IMR-90 (cell line): ENCODE measurements at regions not wholly inside any gene's neighbourhood (a gene's known extent, or its start where the extent isn't known, plus 50 kb on each side); places are given as distances from the start of the nearest gene placed in this dataset.

Source experiments
- ATAC-seq: fragments of 200-7000 bp; cut with Tn5 transposase; 2 replicates; pipeline ENCODE4 v1.9.1; 2020; ENCODE audit warnings: low read depth, mild to moderate bottlenecking, moderate library complexity
- BruUV-seq: library from RNA; stranded (reverse); fragments of 400-500 nt; replicated peaks from 2 replicates; lab custom pipeline; 2021; lab: Mats Ljungman, UMichigan
- CTCF ChIA-PET: fragments of 300-600 bp; formaldehyde crosslinking; extraction: SDS; loops from one replicate; lab custom pipeline; 2021; ENCODE audit warnings: antibody characterized with exemption; lab: Yijun Ruan, JAX
- POLR2A ChIA-PET: fragments of 300-600 bp; sonication (Branson Sonifier 250); formaldehyde crosslinking; loops from one replicate; lab custom pipeline; 2022; ENCODE audit warnings: antibody characterized with exemption; ENCODE audit not compliant: unreplicated experiment; lab: Charles Lee
- DNase-seq: peaks from one replicate; pipeline ENCODE4 v3.0.0; 2013
- H2AFZ ChIP-seq: replicated peaks from 2 replicates; pipeline ENCODE3; 2013; ENCODE audit warnings: low read length, mild to moderate bottlenecking; ENCODE audit not compliant: poor library complexity
- H2AK5ac ChIP-seq: 2 replicates; pipeline ENCODE4 v1.6.1; 2013; ENCODE audit warnings: low read depth, low read length, inconsistent platforms
- H2AK9ac ChIP-seq: replicated peaks from 2 replicates; pipeline ENCODE3; 2013; ENCODE audit warnings: mild to moderate bottlenecking, low read depth, low read length, moderate library complexity; ENCODE audit not compliant: poor library complexity
- H2BK120ac ChIP-seq: 2 replicates; pipeline ENCODE4 v1.6.1; 2013; ENCODE audit warnings: low read depth, low read length, inconsistent platforms
- H2BK15ac ChIP-seq: 3 replicates; pipeline ENCODE4 v1.6.1; 2013; ENCODE audit warnings: low read depth, low read length, inconsistent platforms
- H2BK20ac ChIP-seq: 2 replicates; pipeline ENCODE4 v1.6.1; 2013; ENCODE audit warnings: low read depth, mild to moderate bottlenecking, inconsistent platforms, low read length, moderate library complexity
- H2BK5ac ChIP-seq: 2 replicates; pipeline ENCODE4 v1.6.1; 2013; ENCODE audit warnings: mild to moderate bottlenecking, low read depth, low read length, inconsistent platforms; ENCODE audit not compliant: poor library complexity, severe bottlenecking
- H3K14ac ChIP-seq: replicated peaks from 2 replicates; pipeline ENCODE4 v1.6.1; 2013; ENCODE audit warnings: low read depth, low read length, inconsistent platforms
- H3K18ac ChIP-seq: 2 replicates; pipeline ENCODE4 v1.6.1; 2013; ENCODE audit warnings: low read depth, low read length, control low read depth
- H3K23ac ChIP-seq: 2 replicates; pipeline ENCODE4 v1.6.1; 2013; ENCODE audit warnings: low read depth, low read length, inconsistent platforms
- H3K27ac ChIP-seq: 2 replicates; pipeline ENCODE4 v1.5.1; 2013; ENCODE audit warnings: mild to moderate bottlenecking, control low read depth, low read length; ENCODE audit not compliant: insufficient read depth
- H3K27me3 ChIP-seq: 2 replicates; pipeline ENCODE4 v1.6.1; 2013; ENCODE audit warnings: low read length; ENCODE audit not compliant: control insufficient read depth, insufficient read depth
- H3K36me3 ChIP-seq: 2 replicates; pipeline ENCODE4 v1.6.1; 2013; ENCODE audit warnings: low read length, mixed read lengths; ENCODE audit not compliant: control insufficient read depth, insufficient read depth
- H3K4ac ChIP-seq: 2 replicates; pipeline ENCODE4 v1.6.1; 2013; ENCODE audit warnings: low read depth, low read length, inconsistent platforms
- H3K4me1 ChIP-seq: 2 replicates; pipeline ENCODE4 v1.6.1; 2013; ENCODE audit warnings: low read length, mixed read lengths; ENCODE audit not compliant: control insufficient read depth, insufficient read depth
- H3K4me2 ChIP-seq: 2 replicates; pipeline ENCODE4 v1.6.1; 2013; ENCODE audit warnings: low read depth, mild to moderate bottlenecking, control low read depth, low read length, moderate library complexity
- H3K4me3 ChIP-seq: 2 replicates; pipeline ENCODE4 v1.5.1; 2013; ENCODE audit warnings: low read depth, mild to moderate bottlenecking, control low read depth, low read length, moderate library complexity; ENCODE audit not compliant: insufficient read depth
- H3K56ac ChIP-seq: 2 replicates; pipeline ENCODE4 v1.6.1; 2013; ENCODE audit warnings: low read length, inconsistent platforms; ENCODE audit not compliant: insufficient read depth; ENCODE audit errors: extremely low read depth
- H3K79me1 ChIP-seq, 2 experiments: 2 replicates each; pipeline ENCODE4 v1.6.1; 2013; ENCODE audit warnings: low read length in 2 of 2, inconsistent platforms in 1 of 2, low read depth in 1 of 2
- H3K9ac ChIP-seq: 2 replicates; pipeline ENCODE4 v1.6.1; 2013; ENCODE audit warnings: low read depth, low read length, control low read depth
- H3K9me1 ChIP-seq: 2 replicates; pipeline ENCODE4 v1.6.1; 2013; ENCODE audit warnings: low read length, inconsistent platforms; ENCODE audit not compliant: insufficient read depth
- H3K9me3 ChIP-seq: 2 replicates; pipeline ENCODE4 v1.6.1; 2013; ENCODE audit warnings: low read length; ENCODE audit not compliant: control insufficient read depth, insufficient read depth
- H4K20me1 ChIP-seq: 2 replicates; pipeline ENCODE4 v1.6.1; 2013; ENCODE audit warnings: low read length, inconsistent platforms; ENCODE audit not compliant: insufficient read depth
- H4K5ac ChIP-seq: 2 replicates; pipeline ENCODE4 v1.6.1; 2013; ENCODE audit warnings: mild to moderate bottlenecking, low read depth, low read length, control low read depth
- H4K8ac ChIP-seq, 2 experiments: 2 replicates each; pipeline ENCODE4 v1.6.1; 2013; ENCODE audit warnings: low read depth in 2 of 2, low read length in 2 of 2, control low read depth in 1 of 2, inconsistent platforms in 1 of 2
- H4K91ac ChIP-seq: 2 replicates; pipeline ENCODE4 v1.6.1; 2013; ENCODE audit warnings: low read depth, low read length, inconsistent platforms; ENCODE audit not compliant: insufficient read depth
- CEBPB ChIP-seq: IDR thresholded peaks from 2 replicates; pipeline ENCODE4 v1.6.1; 2012; ENCODE audit warnings: low read depth, low read length, improper control_type of control experiment
- CHD1 ChIP-seq: IDR thresholded peaks from 2 replicates; pipeline ENCODE4 v1.6.1; 2012; ENCODE audit warnings: low read depth, low read length, improper control_type of control experiment
- MAZ ChIP-seq: IDR thresholded peaks from 2 replicates; pipeline ENCODE4 v1.6.1; 2012; ENCODE audit warnings: low read depth, mild to moderate bottlenecking, low read length, improper control_type of control experiment, moderate library complexity, borderline replicate concordance
- NFE2L2 ChIP-seq: fragments of 150-350 bp; IDR thresholded peaks from 2 replicates; pipeline ENCODE4 v1.6.1; 2016; ENCODE audit warnings: low read depth, mild to moderate bottlenecking, low read length
- RFX5 ChIP-seq: IDR thresholded peaks from 2 replicates; pipeline ENCODE4 v1.8.0; 2012; ENCODE audit warnings: low read depth, mild to moderate bottlenecking, low read length, moderate library complexity
- dilution Hi-C: fragments of 300-500 bp; cut with HindIII; formaldehyde crosslinking; loops from one replicate; pipeline ENCODE4 v1.14.3; 2018; ENCODE audit warnings: low sequenced_read_pairs; ENCODE audit not compliant: unreplicated experiment
- in situ Hi-C: fragments of 300-500 bp; cut with MboI; formaldehyde crosslinking; loops from 3 replicates; pipeline ENCODE4 v1.14.3; 2019; ENCODE audit warnings: low sequenced_read_pairs, inconsistent platforms, mixed read lengths
- intact Hi-C: fragments of 100-400 bp; cut with micrococcal nuclease; formaldehyde crosslinking; loops from 2 replicates; pipeline ENCODE4 v1.10.0; 2022
- TF ChIP-seq, protein P1 (sequence below): fragments of 150-350 bp; IDR thresholded peaks from 2 replicates; pipeline ENCODE4 v1.6.1; 2016; ENCODE audit warnings: low read depth, mild to moderate bottlenecking, low read length, moderate library complexity, borderline replicate concordance
- TF ChIP-seq, protein P2 (sequence below): fragments of 150-350 bp; IDR thresholded peaks from 2 replicates; pipeline ENCODE4 v1.6.1; 2017; ENCODE audit warnings: mild to moderate bottlenecking, antibody characterized with exemption, low read length, low read depth

DNA sequence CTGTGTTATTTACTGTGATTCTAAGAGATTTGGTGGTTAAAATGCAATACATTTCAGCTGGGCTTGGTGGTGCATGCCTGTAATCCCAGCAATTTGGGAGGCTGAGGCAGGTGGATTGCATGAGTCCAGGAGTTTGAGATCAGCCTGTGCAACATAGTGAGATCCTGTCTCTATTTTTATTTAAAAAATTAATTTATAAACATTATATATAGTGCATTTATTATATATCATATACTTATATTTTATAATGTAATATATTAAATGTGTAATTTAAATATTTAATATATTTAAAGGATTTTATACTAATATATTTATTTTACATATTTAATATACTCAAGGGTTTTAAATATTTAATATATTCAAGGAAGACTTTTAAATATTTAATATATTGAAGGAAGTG lies 402.8 kb upstream of the PCDH15 start:
- H3K79me1 ChIP-seq, result no peaks in the 10 kb centered on the region
- POLR2A ChIA-PET, result no interaction called here
- H3K36me3 ChIP-seq, result no peaks in the 10 kb centered on the region
- H2BK20ac ChIP-seq, result no peak overlapping the region
- H4K5ac ChIP-seq, result no peak overlapping the region
- H3K4me3 ChIP-seq, result no peak overlapping the region
- no peak overlapping the region for H2AK5ac ChIP-seq
- H2BK120ac ChIP-seq, result no peak overlapping the region
- H3K9me1 ChIP-seq, result no peaks in the 10 kb centered on the region
- H3K56ac ChIP-seq, result no peak overlapping the region
- intact Hi-C loops (no loop called here), dilution Hi-C loops (no loop called here), in situ Hi-C loops (no loop called here)
- TF ChIP-seq MAZ, result no peak
- no peak for TF ChIP-seq CEBPB
- TF ChIP-seq, protein P1, sequence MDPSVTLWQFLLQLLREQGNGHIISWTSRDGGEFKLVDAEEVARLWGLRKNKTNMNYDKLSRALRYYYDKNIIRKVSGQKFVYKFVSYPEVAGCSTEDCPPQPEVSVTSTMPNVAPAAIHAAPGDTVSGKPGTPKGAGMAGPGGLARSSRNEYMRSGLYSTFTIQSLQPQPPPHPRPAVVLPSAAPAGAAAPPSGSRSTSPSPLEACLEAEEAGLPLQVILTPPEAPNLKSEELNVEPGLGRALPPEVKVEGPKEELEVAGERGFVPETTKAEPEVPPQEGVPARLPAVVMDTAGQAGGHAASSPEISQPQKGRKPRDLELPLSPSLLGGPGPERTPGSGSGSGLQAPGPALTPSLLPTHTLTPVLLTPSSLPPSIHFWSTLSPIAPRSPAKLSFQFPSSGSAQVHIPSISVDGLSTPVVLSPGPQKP, result no peak
- no peak for TF ChIP-seq NFE2L2
- no peak for TF ChIP-seq RFX5
- no peak for TF ChIP-seq CHD1
- TF ChIP-seq, protein P2, sequence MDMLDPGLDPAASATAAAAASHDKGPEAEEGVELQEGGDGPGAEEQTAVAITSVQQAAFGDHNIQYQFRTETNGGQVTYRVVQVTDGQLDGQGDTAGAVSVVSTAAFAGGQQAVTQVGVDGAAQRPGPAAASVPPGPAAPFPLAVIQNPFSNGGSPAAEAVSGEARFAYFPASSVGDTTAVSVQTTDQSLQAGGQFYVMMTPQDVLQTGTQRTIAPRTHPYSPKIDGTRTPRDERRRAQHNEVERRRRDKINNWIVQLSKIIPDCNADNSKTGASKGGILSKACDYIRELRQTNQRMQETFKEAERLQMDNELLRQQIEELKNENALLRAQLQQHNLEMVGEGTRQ, result no peak
- no peak overlapping the region for H3K4me2 ChIP-seq
- peaks cover 1% of the 10 kb centered on the region; the same call in 1 of the 2 replicates for H3K9me3 ChIP-seq
- no peak overlapping the region for H3K18ac ChIP-seq
- ATAC-seq, result no peak
- no peak overlapping the region for H3K27ac ChIP-seq
- H4K20me1 ChIP-seq, result no peaks in the 10 kb centered on the region
- no peak overlapping the region for H2BK15ac ChIP-seq
- H2AK9ac ChIP-seq, result no peak overlapping the region
- H3K4ac ChIP-seq, result no peak overlapping the region
- H2AFZ ChIP-seq, result no peak overlapping the region
- no peak overlapping the region for H3K9ac ChIP-seq
- H3K27me3 ChIP-seq, result no peaks in the 10 kb centered on the region
- H3K14ac ChIP-seq, result no peak overlapping the region
- BruUV-seq, result no TSS peak
- no peak overlapping the region for H2BK5ac ChIP-seq
- no peak overlapping the region for H4K8ac ChIP-seq
- H4K91ac ChIP-seq, result no peak overlapping the region
- CTCF ChIA-PET, result no interaction called here
- H3K23ac ChIP-seq, result no peak overlapping the region
- H3K4me1 ChIP-seq, result no peaks in the 10 kb centered on the region
- no peak for DNase-seq
